SK-N-MC (cell line): ENCODE measurements at regions not wholly inside any gene's neighbourhood (a gene's known extent, or its start where the extent isn't known, plus 50 kb on each side); places are given as distances from the start of the nearest gene placed in this dataset.

ENCODE experiments used
- DNase-seq: peaks from one replicate; pipeline ENCODE4 v3.0.0-alpha.2; 2011; ENCODE audit warnings: low read depth, low spot score
- H3K27ac ChIP-seq: fragments of 200-600 bp; sonication (generic); 2 replicates; pipeline ENCODE4 v1.5.1; 2016; ENCODE audit warnings: mixed run types
- H3K36me3 ChIP-seq: fragments of 200-600 bp; sonication (generic); 2 replicates; pipeline ENCODE4 v1.6.1; 2017; ENCODE audit warnings: antibody characterized with exemption, low read length, mixed read lengths; ENCODE audit not compliant: insufficient read depth
- H3K4me3 ChIP-seq: fragments of 200-600 bp; sonication (generic); 2 replicates; pipeline ENCODE4 v1.5.1; 2016
- H3K9ac ChIP-seq: fragments of 200-600 bp; sonication (generic); 2 replicates; pipeline ENCODE4 v1.8.0; 2017; ENCODE audit warnings: mixed run types, mixed read lengths; ENCODE audit not compliant: insufficient read length
- H3K9me3 ChIP-seq: fragments of 200-600 bp; sonication (generic); 2 replicates; pipeline ENCODE4 v1.6.1; 2017; ENCODE audit warnings: low read depth, mild to moderate bottlenecking, antibody characterized with exemption, low read length, moderate library complexity, mixed read lengths
- EZH2 ChIP-seq: fragments of 200-600 bp; sonication (generic); IDR thresholded peaks from one replicate; pipeline ENCODE4 v1.6.1; 2017; ENCODE audit warnings: antibody characterized with exemption
- FOXP2 ChIP-seq: optimal IDR thresholded peaks from 2 replicates; pipeline ENCODE3; 2011; ENCODE audit warnings: mild to moderate bottlenecking, moderate library complexity; ENCODE audit not compliant: insufficient read depth; ENCODE audit errors: extremely low read length, control extremely low read depth
- POLR2AphosphoS5 ChIP-seq: IDR thresholded peaks from 2 replicates; pipeline ENCODE4 v1.6.1; 2012; ENCODE audit warnings: mild to moderate bottlenecking, low read depth, low read length, borderline replicate concordance

GRCh38 chr18:70672581-70672980 lies 383.7 kb downstream of the SOCS6 start:
- DNase-seq: no peak
- H3K9ac ChIP-seq: no peak overlapping the region
- H3K36me3 ChIP-seq: no peaks in the 10 kb centered on the region
- no peaks in the 10 kb centered on the region for H3K9me3 ChIP-seq
- H3K27ac ChIP-seq: no peak overlapping the region
- no peak for TF ChIP-seq EZH2
- TF ChIP-seq POLR2AphosphoS5: no peak
- TF ChIP-seq FOXP2: no peak
- H3K4me3 ChIP-seq: no peak overlapping the region

GRCh38 chr18:70671889-70672565 lies 383.2 kb downstream of the SOCS6 start:
- Histone ChIP-seq H3K4me3 (no peak overlapping the region), H3K27ac (no peak overlapping the region), H3K9me3 (no peaks in the 10 kb centered on the region), H3K36me3 (no peaks in the 10 kb centered on the region), H3K9ac (no peak overlapping the region)
- TF ChIP-seq POLR2AphosphoS5 (no peak), FOXP2 (no peak), EZH2 (no peak)
- DNase-seq: no peak

GRCh38 chr18:70666936-70667335 lies 378.1 kb downstream of the SOCS6 start:
- no peak overlapping the region for H3K27ac ChIP-seq
- no peaks in the 10 kb centered on the region for H3K36me3 ChIP-seq
- H3K9me3 ChIP-seq: no peaks in the 10 kb centered on the region
- DNase-seq: no peak
- H3K9ac ChIP-seq: no peak overlapping the region
- no peak overlapping the region for H3K4me3 ChIP-seq
- TF ChIP-seq FOXP2: no peak
- no peak for TF ChIP-seq EZH2
- no peak for TF ChIP-seq POLR2AphosphoS5

DNA sequence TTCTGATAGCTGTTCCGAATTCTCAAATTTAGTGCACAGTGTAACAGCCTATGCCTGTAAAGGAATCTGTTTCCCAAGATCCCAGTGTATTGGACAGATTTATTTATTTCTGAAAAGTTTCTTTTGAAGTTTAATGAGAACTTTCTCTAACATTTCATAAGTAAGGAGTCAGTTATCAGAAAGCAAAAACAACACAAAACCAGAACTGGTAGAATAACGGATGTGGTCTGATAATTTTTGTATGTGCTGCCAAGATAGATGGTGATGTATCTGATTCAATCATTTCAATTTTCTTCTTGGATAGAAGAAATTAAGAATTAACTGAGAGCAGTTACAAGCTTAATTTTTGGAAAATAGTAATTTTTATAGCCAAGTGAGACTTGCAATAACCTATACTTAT lies 374.3 kb downstream of the SOCS6 start:
- Histone ChIP-seq H3K27ac (no peak overlapping the region), H3K9me3 (no peaks in the 10 kb centered on the region), H3K36me3 (no peaks in the 10 kb centered on the region), H3K4me3 (no peak overlapping the region), H3K9ac (no peak overlapping the region)
- no peak for DNase-seq
- TF ChIP-seq POLR2AphosphoS5 (no peak), EZH2 (no peak), FOXP2 (no peak)

DNA sequence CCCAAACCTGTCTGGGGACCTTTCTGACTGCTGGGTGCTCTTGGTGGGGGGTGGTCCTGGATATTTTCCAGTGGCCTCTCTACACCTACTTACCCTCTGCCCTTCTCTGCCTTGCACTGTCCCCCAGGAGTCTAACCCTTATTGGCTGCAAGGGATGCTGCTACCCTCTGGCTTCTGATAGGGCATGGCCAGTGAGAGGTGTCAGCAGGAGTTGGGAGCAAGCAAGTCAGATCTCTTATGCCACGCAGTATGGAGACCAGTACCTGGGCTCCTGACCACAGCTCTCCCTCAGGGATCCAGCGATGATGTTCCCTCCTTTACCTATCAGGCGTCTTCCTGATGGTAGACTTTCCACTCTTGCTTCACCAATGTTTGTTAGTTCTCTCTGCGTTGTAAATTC lies 373.7 kb downstream of the SOCS6 start:
- DNase-seq: no peak
- no peaks in the 10 kb centered on the region for H3K36me3 ChIP-seq
- H3K27ac ChIP-seq: no peak overlapping the region
- H3K9me3 ChIP-seq: no peaks in the 10 kb centered on the region
- TF ChIP-seq FOXP2 (no peak), EZH2 (no peak), POLR2AphosphoS5 (no peak)
- no peak overlapping the region for H3K9ac ChIP-seq
- H3K4me3 ChIP-seq: no peak overlapping the region

- no peaks in the 10 kb centered on the region for H3K36me3 ChIP-seq
- no peak for TF ChIP-seq FOXP2
- no peak overlapping the region for H3K27ac ChIP-seq
- no peak overlapping the region for H3K4me3 ChIP-seq
- H3K9me3 ChIP-seq: no peaks in the 10 kb centered on the region
- no peak overlapping the region for H3K9ac ChIP-seq
- DNase-seq: no peak
These were observed 370.4 kb downstream of the SOCS6 start for GRCh38 chr18:70659036-70659925.

GRCh38 chr18:70653671-70654070 lies 364.8 kb downstream of the SOCS6 start:
- H3K9ac ChIP-seq: no peak overlapping the region
- H3K4me3 ChIP-seq: no peak overlapping the region
- no peak for DNase-seq
- H3K9me3 ChIP-seq: no peaks in the 10 kb centered on the region
- H3K27ac ChIP-seq: no peak overlapping the region
- TF ChIP-seq EZH2: no peak
- TF ChIP-seq FOXP2: no peak
- no peak for TF ChIP-seq POLR2AphosphoS5
- H3K36me3 ChIP-seq: no peaks in the 10 kb centered on the region

DNA sequence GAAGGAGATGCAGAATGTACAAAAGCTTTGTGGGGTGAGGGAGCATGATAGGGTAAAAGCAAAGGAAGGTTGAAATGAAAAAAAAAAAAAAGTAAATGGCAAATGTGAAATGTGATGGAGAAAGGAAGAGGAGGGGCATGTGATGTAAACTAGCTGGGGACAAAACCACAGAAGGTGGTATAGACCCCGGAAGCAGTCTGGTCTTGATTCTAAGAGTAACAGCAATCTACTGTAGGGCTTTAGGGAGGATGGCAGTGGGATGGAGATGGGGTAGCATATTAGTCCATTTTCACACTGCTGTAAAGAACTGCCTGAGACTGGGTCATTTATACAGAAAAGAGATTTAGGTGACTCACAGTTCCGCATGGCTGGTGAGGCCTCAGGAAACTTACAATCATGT lies 362.0 kb downstream of the SOCS6 start:
- Histone ChIP-seq H3K9ac (no peak overlapping the region), H3K27ac (no peak overlapping the region), H3K4me3 (no peak overlapping the region), H3K36me3 (no peaks in the 10 kb centered on the region), H3K9me3 (no peaks in the 10 kb centered on the region)
- TF ChIP-seq EZH2: no peak
- no peak for TF ChIP-seq FOXP2
- no peak for TF ChIP-seq POLR2AphosphoS5
- no peak for DNase-seq

DNA sequence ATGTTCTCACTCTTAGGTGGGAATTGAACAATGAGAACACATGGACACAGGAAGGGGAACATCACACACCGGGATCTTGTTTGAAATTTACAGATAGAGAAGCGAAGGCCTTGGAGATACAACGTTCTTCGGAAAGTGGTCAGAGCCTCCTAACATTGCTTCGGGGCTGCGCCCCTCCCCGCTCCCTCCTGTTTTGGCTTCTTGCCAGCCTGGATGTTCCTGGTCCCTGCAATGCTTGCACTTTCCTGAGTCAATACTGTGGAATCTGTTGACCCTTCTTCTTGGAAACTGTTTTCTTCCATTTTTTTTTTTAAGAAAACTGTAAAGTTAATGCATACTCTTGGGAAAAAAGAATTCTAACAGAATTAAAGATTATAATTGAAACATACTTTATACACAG lies 360.8 kb downstream of the SOCS6 start:
- H3K4me3 ChIP-seq: no peak overlapping the region
- no peak overlapping the region for H3K27ac ChIP-seq
- DNase-seq: no peak
- H3K36me3 ChIP-seq: no peaks in the 10 kb centered on the region
- TF ChIP-seq POLR2AphosphoS5 (no peak), EZH2 (no peak), FOXP2 (no peak)
- H3K9me3 ChIP-seq: no peaks in the 10 kb centered on the region
- H3K9ac ChIP-seq: no peak overlapping the region
